H1 (cell line): ENCODE measurements at regions not wholly inside any gene's neighbourhood (a gene's known extent, or its start where the extent isn't known, plus 50 kb on each side); places are given as distances from the start of the nearest gene placed in this dataset.

Experiments
- CTCF ChIA-PET: fragments of 300-600 bp; sonication (Branson Sonifier 250); formaldehyde crosslinking; loops from one replicate; lab custom pipeline; 2021; ENCODE audit not compliant: partially characterized antibody; lab: Charles Lee
- POLR2A ChIA-PET: fragments of 300-600 bp; sonication (Branson Sonifier 250); formaldehyde crosslinking; loops from one replicate; lab custom pipeline; 2021; ENCODE audit warnings: inconsistent platforms; ENCODE audit not compliant: partially characterized antibody; lab: Charles Lee
- DNase-seq, 2 experiments: peaks; one replicate each; pipeline versions ENCODE4 v3.0.0 to v3.0.0-alpha.2; 2010 to 2022; ENCODE audit warnings: low spot score in 2 of 2, low read depth in 1 of 2, mixed read lengths in 1 of 2
- FAIRE-seq: peaks from 2 replicates; lab custom pipeline; 2011; peaks lifted over from hg19 to GRCh38; lab: Jason Lieb, UNC
- H2AFZ ChIP-seq: 2 replicates; pipeline ENCODE4 v1.8.1; 2012; ENCODE audit warnings: low read length, inconsistent platforms
- H2AK5ac ChIP-seq: 2 replicates; pipeline ENCODE4 v1.6.1; 2013; ENCODE audit warnings: low read depth, low read length
- H2BK120ac ChIP-seq: replicated peaks from 2 replicates; pipeline ENCODE3; 2013; ENCODE audit warnings: low read depth, low read length, inconsistent platforms
- H2BK12ac ChIP-seq: 2 replicates; pipeline ENCODE4 v1.6.1; 2013; ENCODE audit warnings: low read depth, low read length
- H2BK15ac ChIP-seq: 2 replicates; pipeline ENCODE4 v1.6.1; 2013; ENCODE audit warnings: low read length
- H2BK20ac ChIP-seq: 2 replicates; pipeline ENCODE4 v1.6.1; 2013; ENCODE audit warnings: low read length
- H2BK5ac ChIP-seq: 2 replicates; pipeline ENCODE4 v1.6.1; 2013; ENCODE audit warnings: low read depth, low read length
- H3K14ac ChIP-seq: 2 replicates; pipeline ENCODE4 v1.6.1; 2013; ENCODE audit warnings: inconsistent platforms; ENCODE audit not compliant: insufficient read length
- H3K18ac ChIP-seq: 2 replicates; pipeline ENCODE4 v1.6.1; 2013; ENCODE audit warnings: low read length; ENCODE audit errors: extremely low read depth
- H3K23ac ChIP-seq: 2 replicates; pipeline ENCODE4 v1.6.1; 2013; ENCODE audit warnings: inconsistent platforms; ENCODE audit not compliant: insufficient read length
- H3K23me2 ChIP-seq: 2 replicates; pipeline ENCODE4 v1.6.1; 2013; ENCODE audit warnings: low read depth, low read length
- H3K27ac ChIP-seq: 2 replicates; pipeline ENCODE4 v1.6.1; 2011; ENCODE audit warnings: low read depth, low read length, inconsistent platforms
- H3K27me3 ChIP-seq, 4 experiments: replicated peaks in 1 of 4; 1 replicate in 1 of 4; 2 replicates in 3 of 4; pipeline versions ENCODE4 v1.6.1 to v1.8.1; 2011 to 2013; ENCODE audit warnings: low read length in 3 of 4, mild to moderate bottlenecking in 3 of 4, inconsistent platforms in 2 of 4, mixed read lengths in 2 of 4, moderate library complexity in 1 of 4; ENCODE audit not compliant: control insufficient read depth in 3 of 4, insufficient read depth in 3 of 4; ENCODE audit errors: extremely low read depth in 1 of 4
- H3K36me3 ChIP-seq, 4 experiments: 2 replicates each; pipeline versions ENCODE4 v1.6.1 to v1.8.1; 2011 to 2013; ENCODE audit warnings: mild to moderate bottlenecking in 4 of 4, low read length in 3 of 4, moderate library complexity in 2 of 4, control low read depth in 1 of 4, inconsistent platforms in 1 of 4; ENCODE audit not compliant: insufficient read depth in 4 of 4, control insufficient read depth in 2 of 4
- H3K4ac ChIP-seq: replicated peaks from 2 replicates; pipeline ENCODE3; 2013; ENCODE audit warnings: low read length, low read depth, mixed read lengths, inconsistent platforms; ENCODE audit not compliant: insufficient read length
- H3K4me1 ChIP-seq, 4 experiments: replicated peaks in 1 of 4; 1 replicate in 1 of 4; 2 replicates in 3 of 4; pipeline versions ENCODE4 v1.6.1 to v1.8.1; 2011 to 2013; ENCODE audit warnings: low read length in 3 of 4, inconsistent platforms in 2 of 4, mixed read lengths in 1 of 4; ENCODE audit not compliant: insufficient read depth in 4 of 4, control insufficient read depth in 3 of 4
- H3K4me2 ChIP-seq, 2 experiments: 2 replicates each; pipeline versions ENCODE4 v1.6.1 to v1.8.1; 2011 to 2013; ENCODE audit warnings: low read depth in 2 of 2, low read length in 2 of 2, control low read depth in 1 of 2, inconsistent platforms in 1 of 2, mild to moderate bottlenecking in 1 of 2; ENCODE audit not compliant: insufficient read depth in 1 of 2
- H3K4me3 ChIP-seq, 4 experiments: fragments of 200-600, 300-600 bp in 1 of 4; sonication (generic), shearing (Covaris generic), sonication (Bioruptor Twin) in 1 of 4; 2 replicates each; pipeline versions ENCODE4 v1.5.1 to v1.8.1; 2011 to 2016; ENCODE audit warnings: low read length in 4 of 4, low read depth in 3 of 4, control low read depth in 2 of 4, inconsistent platforms in 2 of 4, mild to moderate bottlenecking in 2 of 4, mixed read lengths in 1 of 4, moderate library complexity in 1 of 4; ENCODE audit not compliant: insufficient read depth in 2 of 4; ENCODE audit errors: extremely low read depth in 1 of 4
- H3K56ac ChIP-seq: replicated peaks from 2 replicates; pipeline ENCODE3; 2013; ENCODE audit warnings: low read depth, mild to moderate bottlenecking, mixed read lengths, low read length, inconsistent platforms; ENCODE audit not compliant: insufficient read length
- H3K79me1 ChIP-seq: 2 replicates; pipeline ENCODE4 v1.6.1; 2013; ENCODE audit warnings: low read depth, low read length, control low read depth
- H3K79me2 ChIP-seq, 2 experiments: 2 replicates each; pipeline versions ENCODE4 v1.6.1 to v1.8.1; 2012 to 2013; ENCODE audit warnings: low read length in 2 of 2, mild to moderate bottlenecking in 2 of 2, inconsistent platforms in 1 of 2; ENCODE audit not compliant: insufficient read depth in 2 of 2, control insufficient read depth in 1 of 2
- H3K9ac ChIP-seq, 4 experiments: replicated peaks in 1 of 4; 1 replicate in 1 of 4; 2 replicates in 3 of 4; pipeline versions ENCODE4 v1.6.1 to v1.8.1; 2011 to 2013; ENCODE audit warnings: low read depth in 3 of 4, low read length in 3 of 4, control low read depth in 2 of 4, mild to moderate bottlenecking in 2 of 4, moderate library complexity in 2 of 4, inconsistent platforms in 1 of 4; ENCODE audit errors: extremely low read depth in 1 of 4
- H3K9me3 ChIP-seq, 2 experiments: 2 replicates each; pipeline versions ENCODE4 v1.6.1 to v1.8.1; 2012 to 2013; ENCODE audit warnings: mild to moderate bottlenecking in 2 of 2, moderate library complexity in 2 of 2, control low read depth in 1 of 2, inconsistent platforms in 1 of 2, low read depth in 1 of 2, low read length in 1 of 2, mixed read lengths in 1 of 2; ENCODE audit not compliant: insufficient read depth in 2 of 2
- H4K20me1 ChIP-seq, 2 experiments: replicated peaks in 1 of 2; 2 replicates each; pipeline versions ENCODE3 to v1.8.1; 2011 to 2013; ENCODE audit warnings: inconsistent platforms in 2 of 2, low read length in 2 of 2, mild to moderate bottlenecking in 1 of 2; ENCODE audit not compliant: insufficient read depth in 2 of 2, control insufficient read depth in 1 of 2
- H4K5ac ChIP-seq: 2 replicates; pipeline ENCODE4 v1.6.1; 2013; ENCODE audit warnings: low read length, low read depth, mixed read lengths, inconsistent platforms; ENCODE audit not compliant: insufficient read length
- H4K8ac ChIP-seq: 2 replicates; pipeline ENCODE4 v1.8.0; 2013; ENCODE audit warnings: mild to moderate bottlenecking, moderate library complexity, low read length, inconsistent platforms; ENCODE audit not compliant: insufficient read depth; ENCODE audit errors: extremely low read depth
- H4K91ac ChIP-seq: replicated peaks from 2 replicates; pipeline ENCODE3; 2013; ENCODE audit warnings: low read length, mixed read lengths, inconsistent platforms; ENCODE audit not compliant: insufficient read length
- BCL11A ChIP-seq, 2 experiments: IDR thresholded peaks; one replicate each; pipeline ENCODE4 v1.6.1; 2011; ENCODE audit warnings: low read depth in 2 of 2, low read length in 2 of 2, mild to moderate bottlenecking in 2 of 2
- CHD1 ChIP-seq: IDR thresholded peaks from 2 replicates; pipeline ENCODE4 v1.6.1; 2012; ENCODE audit warnings: low read depth, low read length, improper control_type of control experiment
- JUN ChIP-seq: IDR thresholded peaks from 2 replicates; pipeline ENCODE4 v1.6.1; 2011; ENCODE audit warnings: low read depth, mild to moderate bottlenecking, improper control_type of control experiment, low read length
- JUND ChIP-seq: IDR thresholded peaks from 2 replicates; pipeline ENCODE4 v1.6.1; 2011; ENCODE audit warnings: mild to moderate bottlenecking, improper control_type of control experiment, low read length
- KDM4A ChIP-seq: IDR thresholded peaks from one replicate; pipeline ENCODE4 v1.7.1; 2012; ENCODE audit warnings: low read depth, mild to moderate bottlenecking, moderate library complexity, low read length, inconsistent platforms; ENCODE audit not compliant: severe bottlenecking
- MAFK ChIP-seq: IDR thresholded peaks from 2 replicates; pipeline ENCODE4 v1.6.1; 2012; ENCODE audit warnings: low read depth, mild to moderate bottlenecking, improper control_type of control experiment, low read length
- PHF8 ChIP-seq: fragments of 200-600 bp; sonication (generic); conservative IDR thresholded peaks from 2 replicates; pipeline ENCODE4 v1.7.1; 2012; ENCODE audit warnings: low read depth, mild to moderate bottlenecking, inconsistent platforms, low read length, moderate library complexity
- POLR2A ChIP-seq, 2 experiments: IDR thresholded peaks; 1 replicate in 1 of 2; 2 replicates in 1 of 2; pipeline ENCODE4 v1.6.1; 2011; ENCODE audit warnings: low read depth in 2 of 2, low read length in 2 of 2, mild to moderate bottlenecking in 2 of 2; ENCODE audit errors: control extremely low read depth in 1 of 2
- SP4 ChIP-seq: IDR thresholded peaks from 2 replicates; pipeline ENCODE4 v1.6.1; 2012; ENCODE audit warnings: low read length, inconsistent platforms
- SRF ChIP-seq: IDR thresholded peaks from 2 replicates; pipeline ENCODE4 v1.6.1; 2011; ENCODE audit warnings: mild to moderate bottlenecking, low read depth, low read length, moderate library complexity
- TCF12 ChIP-seq: IDR thresholded peaks from 2 replicates; pipeline ENCODE4 v1.6.1; 2011; ENCODE audit warnings: low read depth, mild to moderate bottlenecking, low read length
- TEAD4 ChIP-seq: IDR thresholded peaks from 2 replicates; pipeline ENCODE4 v1.6.1; 2012; ENCODE audit warnings: low read depth, low read length, inconsistent platforms, mixed read lengths
- USF2 ChIP-seq: IDR thresholded peaks from 2 replicates; pipeline ENCODE4 v1.6.1; 2011; ENCODE audit warnings: low read length, improper control_type of control experiment
- WGBS, 2 experiments: shearing (Covaris generic) in 1 of 2; methylation state at CpG; one replicate each; pipeline versions ENCODE4 v1.1.6 to v1.1.7; 2013 to 2015; ENCODE audit warnings: low lambda C conversion rate in 2 of 2, mixed read lengths in 2 of 2, inconsistent platforms in 1 of 2, low coverage in 1 of 2, missing lambda C conversion rate in 1 of 2; ENCODE audit not compliant: insufficient replicate concordance in 2 of 2, insufficient coverage in 1 of 2, insufficient read length in 1 of 2; ENCODE audit errors: extremely low coverage in 1 of 2, missing lambda C conversion rate in 1 of 2; 5-methylcytosine and 5-hydroxymethylcytosine counted together

GRCh38 chr1:96987186-96987703 is 265.7 kb downstream of the PTBP2 start:
- no peaks in the 10 kb centered on the region for H3K36me3 ChIP-seq
- no peak overlapping the region for H3K4me2 ChIP-seq
- H2AFZ ChIP-seq = no peak overlapping the region
- H3K27ac ChIP-seq = no peak overlapping the region
- no peak overlapping the region for H2BK120ac ChIP-seq
- no peaks in the 10 kb centered on the region for H3K9me3 ChIP-seq
- H2BK20ac ChIP-seq = no peak overlapping the region
- no peak overlapping the region for H3K23ac ChIP-seq
- no peak overlapping the region for H3K56ac ChIP-seq
- H2BK15ac ChIP-seq = no peak overlapping the region
- H3K14ac ChIP-seq = no peak overlapping the region
- H3K79me2 ChIP-seq = no peaks in the 10 kb centered on the region
- no peak overlapping the region for H3K4ac ChIP-seq
- DNase-seq (no peak), FAIRE-seq (no peak)
- no peak overlapping the region for H3K9ac ChIP-seq
- no peak overlapping the region for H4K8ac ChIP-seq
- H4K5ac ChIP-seq = no peak overlapping the region
- no peaks in the 10 kb centered on the region for H3K27me3 ChIP-seq
- H4K91ac ChIP-seq = no peak overlapping the region
- no peak overlapping the region for H3K18ac ChIP-seq
- TF ChIP-seq TEAD4 (no peak), TCF12 (no peak), POLR2A (IDR thresholded peaks at IDR 0.05; ENCODE audit: control extremely low read depth in 1 of 2, low read depth in 2 of 2, low read length in 2 of 2) (no peak), MAFK (no peak), CHD1 (no peak), KDM4A (no peak), JUN (no peak), SRF (no peak), BCL11A (IDR thresholded peaks at IDR 0.05; ENCODE audit: low read depth in 2 of 2, low read length in 2 of 2) (no peak), SP4 (no peak), JUND (no peak), PHF8 (no peak), USF2 (no peak)
- H3K4me3 ChIP-seq = no peak overlapping the region
- H2BK12ac ChIP-seq = no peak overlapping the region
- 85% methylated on average over 5 of the region's 5 CpGs; no CpG with 5 or more reads in 1 of the 2 experiments for WGBS, 2 experiments
- ChIA-PET CTCF (interaction anchor here (0.5 to 1.5 kb wide), 2 partner anchors 31 to 555 kb away, joined by 3 read pairs; no protein-coding TSS in a partner anchor), POLR2A (no interaction called here)
- no peaks in the 10 kb centered on the region for H3K79me1 ChIP-seq
- H4K20me1 ChIP-seq = no peaks in the 10 kb centered on the region
- H2AK5ac ChIP-seq = no peak overlapping the region
- no peaks in the 10 kb centered on the region for H3K4me1 ChIP-seq
- no peaks in the 10 kb centered on the region for H3K23me2 ChIP-seq
- no peak overlapping the region for H2BK5ac ChIP-seq
